Gastrocnemius medialis (tissue), 4 donors: ENCODE measurements at regions not wholly inside any gene's neighbourhood (a gene's known extent, or its start where the extent isn't known, plus 50 kb on each side); places are given as distances from the start of the nearest gene placed in this dataset.

Source experiments
- POLR2A ChIP-seq, 2 donors: fragments of 450-650 bp; IDR thresholded peaks; one replicate each; pipeline ENCODE4 v1.6.1; 2017; ENCODE audit warnings: antibody characterized with exemption in 2 of 2, mild to moderate bottlenecking in 2 of 2, moderate library complexity in 2 of 2
- TF ChIP-seq, protein P1 (sequence below), 5 experiments: fragments of 450-650 bp in 3 of 5; fragments of 200-600 bp in 2 of 5; sonication (generic) in 2 of 5; IDR thresholded peaks in 4 of 5; conservative IDR thresholded peaks in 1 of 5; 1 replicate in 4 of 5; 2 replicates in 1 of 5; pipeline ENCODE4 v1.5.1; 2016 to 2019; ENCODE audit warnings: antibody characterized with exemption in 5 of 5, mild to moderate bottlenecking in 3 of 5, moderate library complexity in 3 of 5

DNA sequence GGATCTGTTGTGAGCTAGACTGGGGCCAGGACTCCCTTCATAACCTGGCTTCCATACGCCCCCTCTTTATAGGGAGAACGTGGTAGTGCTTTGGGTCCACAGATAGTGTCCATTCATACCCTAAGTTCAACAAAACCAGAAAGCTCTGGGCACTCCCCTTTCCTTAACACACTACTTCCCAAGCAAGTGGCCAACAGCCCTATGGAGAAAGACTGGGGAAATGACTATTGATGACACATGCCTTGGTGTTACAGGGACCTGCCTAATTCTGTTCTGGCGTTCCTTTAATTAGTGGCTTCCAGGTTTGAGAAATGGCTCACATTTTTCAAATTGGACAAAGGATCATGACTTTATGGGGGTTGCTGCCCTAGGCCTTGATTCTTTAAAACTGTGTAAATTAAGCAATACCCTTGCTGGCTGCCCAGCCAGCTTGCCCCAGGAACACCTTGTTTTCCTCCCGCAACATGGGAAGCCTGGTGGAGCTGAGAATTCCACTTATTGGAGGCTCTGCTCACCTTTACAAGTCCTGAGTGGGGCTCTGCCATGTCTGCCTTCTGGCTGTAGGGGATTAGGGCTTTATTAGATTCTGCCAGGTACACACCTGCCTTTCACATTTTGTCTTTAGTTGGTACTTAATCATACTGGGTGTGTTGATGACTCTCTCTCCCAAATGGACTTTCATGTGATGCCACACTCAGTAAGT lies 61.1 kb downstream of the RGS12 start:
- TF ChIP-seq POLR2A (IDR thresholded peaks at IDR 0.05): no peak
- TF ChIP-seq, protein P1, sequence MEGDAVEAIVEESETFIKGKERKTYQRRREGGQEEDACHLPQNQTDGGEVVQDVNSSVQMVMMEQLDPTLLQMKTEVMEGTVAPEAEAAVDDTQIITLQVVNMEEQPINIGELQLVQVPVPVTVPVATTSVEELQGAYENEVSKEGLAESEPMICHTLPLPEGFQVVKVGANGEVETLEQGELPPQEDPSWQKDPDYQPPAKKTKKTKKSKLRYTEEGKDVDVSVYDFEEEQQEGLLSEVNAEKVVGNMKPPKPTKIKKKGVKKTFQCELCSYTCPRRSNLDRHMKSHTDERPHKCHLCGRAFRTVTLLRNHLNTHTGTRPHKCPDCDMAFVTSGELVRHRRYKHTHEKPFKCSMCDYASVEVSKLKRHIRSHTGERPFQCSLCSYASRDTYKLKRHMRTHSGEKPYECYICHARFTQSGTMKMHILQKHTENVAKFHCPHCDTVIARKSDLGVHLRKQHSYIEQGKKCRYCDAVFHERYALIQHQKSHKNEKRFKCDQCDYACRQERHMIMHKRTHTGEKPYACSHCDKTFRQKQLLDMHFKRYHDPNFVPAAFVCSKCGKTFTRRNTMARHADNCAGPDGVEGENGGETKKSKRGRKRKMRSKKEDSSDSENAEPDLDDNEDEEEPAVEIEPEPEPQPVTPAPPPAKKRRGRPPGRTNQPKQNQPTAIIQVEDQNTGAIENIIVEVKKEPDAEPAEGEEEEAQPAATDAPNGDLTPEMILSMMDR (IDR thresholded peaks at IDR 0.05 in 4 of 5, conservative IDR thresholded peaks at IDR 0.05 in 1 of 5): no peak
